GM18520 (cell line): ENCODE measurements at regions not wholly inside any gene's neighbourhood (a gene's known extent, or its start where the extent isn't known, plus 50 kb on each side); places are given as distances from the start of the nearest gene placed in this dataset.

Experiments
- ATAC-seq: cut with Tn5 transposase; IDR thresholded peaks from one replicate; pipeline ENCODE4 v1.9.1; 2021; ENCODE audit not compliant: unreplicated experiment

GRCh38 chr10:43981232-43981631, 332.6 kb upstream of the ZNF32 start:
- no peak for ATAC-seq

GRCh38 chr10:43980715-43981114, 332.0 kb upstream of the ZNF32 start:
- ATAC-seq: no peak

DNA sequence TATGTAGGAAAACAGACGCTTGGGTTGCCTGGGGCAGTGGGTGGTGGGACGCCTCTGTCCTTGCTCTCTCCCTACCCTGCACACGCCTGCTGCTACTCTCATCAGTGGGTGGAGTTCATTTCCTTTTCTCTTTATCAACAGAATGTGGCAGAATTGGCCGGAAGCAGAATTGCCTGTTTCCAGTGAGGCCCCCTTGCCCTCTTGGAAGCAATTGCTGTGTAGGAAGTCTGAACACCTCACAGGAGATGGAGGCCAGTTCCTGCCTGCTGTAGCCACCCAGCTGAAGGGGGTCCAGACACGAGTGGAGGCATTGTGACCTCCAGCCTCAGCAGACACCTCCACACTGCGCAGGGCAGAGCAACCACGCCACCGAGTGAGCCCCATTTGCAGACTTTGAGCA, 331.6 kb upstream of the ZNF32 start:
- ATAC-seq: no peak

DNA sequence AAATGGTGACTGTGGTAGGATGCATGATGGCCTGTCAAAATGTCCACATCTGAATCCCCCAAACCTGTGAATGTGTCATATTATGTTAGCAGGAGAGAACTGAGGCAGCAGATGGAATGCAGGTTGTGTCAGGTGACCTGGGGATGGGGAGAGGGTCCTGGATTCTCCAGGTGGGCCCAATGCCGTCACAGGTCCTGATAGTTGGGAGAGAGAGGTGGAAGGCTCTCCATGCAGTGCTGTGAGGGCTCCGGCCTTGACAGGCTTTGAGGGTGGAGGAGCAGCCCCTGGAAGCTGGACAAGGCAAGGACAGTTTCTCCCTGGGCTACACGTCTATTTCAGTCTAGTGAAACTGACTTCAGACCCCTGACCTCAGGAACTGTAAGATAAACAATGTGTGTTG, 330.9 kb upstream of the ZNF32 start:
- no peak for ATAC-seq

DNA sequence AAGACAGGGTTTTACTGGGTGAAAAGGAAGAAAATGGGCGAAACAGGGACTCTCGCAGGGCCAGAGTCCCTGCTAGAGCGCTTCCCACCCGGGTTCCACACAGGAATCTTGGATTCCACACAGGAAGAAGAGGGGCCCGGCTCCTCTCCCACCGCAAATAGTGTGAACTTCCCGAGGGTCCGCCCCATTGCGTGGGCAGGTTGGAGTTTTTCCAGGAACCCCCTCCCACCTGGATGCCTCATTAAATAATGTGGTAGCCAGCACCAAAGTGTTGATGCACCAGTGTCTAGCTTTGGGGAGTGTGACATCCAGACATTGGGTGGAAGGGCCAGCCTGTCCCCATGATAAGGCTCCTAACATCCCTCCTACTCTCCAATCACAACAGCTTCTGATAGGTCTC, 330.3 kb upstream of the ZNF32 start:
- ATAC-seq: no peak

GRCh38 chr10:43978091-43978490, 329.4 kb upstream of the ZNF32 start:
- no peak for ATAC-seq

GRCh38 chr10:43976292-43976691, 327.6 kb upstream of the ZNF32 start:
- ATAC-seq: no peak

GRCh38 chr10:43973801-43974200, 325.1 kb upstream of the ZNF32 start:
- no peak for ATAC-seq

GRCh38 chr10:43972976-43973647, 324.4 kb upstream of the ZNF32 start:
- no peak for ATAC-seq

DNA sequence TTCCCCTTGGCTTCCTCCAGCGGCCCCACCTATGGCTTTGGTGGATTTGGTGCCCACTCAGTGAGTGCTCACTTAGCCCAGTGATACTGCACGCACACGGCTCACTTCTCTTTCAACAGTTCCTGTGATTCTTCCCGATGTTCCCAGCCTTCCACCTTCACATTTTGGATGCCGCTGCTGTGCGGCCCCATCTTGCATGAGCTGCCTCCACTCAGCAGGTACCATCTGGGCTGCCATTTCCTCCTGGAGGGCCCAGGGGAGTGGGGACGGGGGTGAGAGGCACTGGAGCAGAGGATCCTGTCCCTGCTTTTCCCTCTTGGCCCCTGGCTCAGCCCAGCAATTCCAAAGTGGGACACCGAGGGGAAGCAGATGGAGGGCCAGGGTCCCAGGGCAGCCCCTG, 323.3 kb upstream of the ZNF32 start:
- no peak for ATAC-seq

- ATAC-seq: no peak
Observed at GRCh38 chr10:43971306-43971705, 322.6 kb upstream of the ZNF32 start.

DNA sequence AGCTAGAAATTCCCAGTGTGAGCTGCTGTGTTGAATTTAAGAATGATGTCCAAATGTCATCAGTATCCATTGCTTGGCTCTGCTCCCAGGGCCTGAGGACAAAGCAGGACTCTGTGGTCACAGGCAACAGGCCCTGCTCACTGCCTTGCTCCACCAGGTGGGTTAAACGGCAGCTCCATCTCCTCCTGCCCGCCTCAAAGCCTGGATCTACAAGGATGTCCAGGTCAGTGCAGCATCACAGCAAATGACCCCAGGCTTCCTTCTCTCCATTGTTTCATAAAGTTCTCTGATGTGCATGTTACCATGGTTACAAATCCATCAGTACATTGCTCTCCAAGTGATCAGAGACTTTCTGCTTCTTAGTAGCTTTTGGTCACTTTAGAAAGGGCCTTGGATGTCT, 322.0 kb upstream of the ZNF32 start:
- no peak for ATAC-seq

- no peak for ATAC-seq
Observed at GRCh38 chr10:43970018-43970698, 321.5 kb upstream of the ZNF32 start.

DNA sequence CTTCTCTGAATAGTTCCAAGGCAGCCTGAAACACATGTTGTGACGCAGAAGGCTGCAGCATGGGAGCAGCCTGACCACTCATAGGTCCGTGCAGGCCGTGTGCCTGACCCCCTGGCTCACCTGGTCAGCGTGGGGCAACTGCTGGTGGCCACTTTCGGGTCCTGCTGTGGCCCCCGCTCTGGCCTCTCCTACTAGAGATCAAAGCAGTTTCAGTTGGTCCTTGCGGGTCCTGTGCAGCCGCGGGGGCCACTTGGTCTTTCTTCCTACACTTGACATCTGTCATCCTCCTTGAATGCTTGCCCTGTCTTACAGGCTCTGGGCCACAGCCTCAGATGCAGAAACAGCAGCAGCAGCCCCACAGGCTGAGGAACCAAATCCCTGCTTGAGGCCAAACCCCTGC, 320.8 kb upstream of the ZNF32 start:
- ATAC-seq: no peak

DNA sequence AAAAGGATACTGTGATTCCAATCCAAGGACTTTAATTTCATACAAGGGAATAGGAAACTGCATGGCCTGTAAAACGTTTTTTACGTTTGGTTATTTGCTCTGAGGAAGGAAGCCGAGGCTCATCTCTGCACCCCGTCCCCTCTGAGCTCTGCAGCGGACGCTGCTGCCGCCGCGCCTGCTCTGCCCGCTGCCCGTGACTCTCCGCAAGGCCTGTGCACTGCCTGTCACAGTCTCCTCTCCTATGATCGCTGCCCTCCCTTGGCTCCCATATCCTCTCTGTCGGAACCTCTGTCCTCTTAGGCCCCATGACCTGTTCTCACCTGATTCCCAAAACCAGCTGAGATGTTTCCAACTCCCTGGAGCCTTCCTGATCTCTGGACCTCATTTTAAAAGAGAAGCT, 320.3 kb upstream of the ZNF32 start:
- ATAC-seq: no peak

- no peak for ATAC-seq
Observed at GRCh38 chr10:43968076-43968475, 319.4 kb upstream of the ZNF32 start.

- ATAC-seq: no peak
Observed at GRCh38 chr10:43966571-43966965, 317.9 kb upstream of the ZNF32 start.

GRCh38 chr10:43965918-43966570, 317.4 kb upstream of the ZNF32 start:
- no peak for ATAC-seq

- ATAC-seq: no peak
Observed at GRCh38 chr10:43965033-43965917, 316.6 kb upstream of the ZNF32 start.

GRCh38 chr10:43964486-43964885, 315.8 kb upstream of the ZNF32 start:
- ATAC-seq: no peak

- ATAC-seq: no peak
Observed at GRCh38 chr10:43963793-43964425, 315.2 kb upstream of the ZNF32 start.
